HEK293 (cell line): ENCODE measurements at regions not wholly inside any gene's neighbourhood (a gene's known extent, or its start where the extent isn't known, plus 50 kb on each side); places are given as distances from the start of the nearest gene placed in this dataset.

ENCODE experiments used
- CTCF ChIA-PET: fragments of 350-600 bp; formaldehyde crosslinking; extraction: SDS; loops from one replicate; lab custom pipeline; 2021; ENCODE audit warnings: antibody characterized with exemption; lab: Yijun Ruan, JAX
- POLR2A ChIA-PET: fragments of 300-600 bp; formaldehyde crosslinking; extraction: SDS; loops from one replicate; lab custom pipeline; 2020; ENCODE audit warnings: antibody characterized with exemption, inconsistent platforms; lab: Yijun Ruan, JAX
- H3K27ac ChIP-seq: fragments of 200-500 bp; sonication (Bioruptor generic); 2 replicates; pipeline ENCODE4 v1.5.1; 2014; ENCODE audit warnings: low read depth, low read length, control low read depth, inconsistent platforms; ENCODE audit errors: extremely low read depth
- H3K36me3 ChIP-seq, 2 experiments: fragments of 200-500 bp in 1 of 2; sonication (Bioruptor generic) in 1 of 2; 1 replicate in 1 of 2; 2 replicates in 1 of 2; pipeline ENCODE4 v1.5.1; 2014 to 2017; ENCODE audit warnings: inconsistent platforms in 2 of 2, low read length in 2 of 2; ENCODE audit not compliant: control insufficient read depth in 2 of 2, insufficient read depth in 1 of 2
- H3K4me1 ChIP-seq: fragments of 200-500 bp; sonication (Bioruptor generic); 2 replicates; pipeline ENCODE4 v1.5.1; 2014; ENCODE audit warnings: mild to moderate bottlenecking, low read length, inconsistent platforms; ENCODE audit not compliant: control insufficient read depth, insufficient read depth
- H3K4me3 ChIP-seq: 2 replicates; pipeline ENCODE4 v1.5.1; 2011; ENCODE audit warnings: low read depth, mild to moderate bottlenecking, control low read depth, low read length, moderate library complexity
- H3K9me3 ChIP-seq: fragments of 200-500 bp; sonication (Bioruptor generic); 2 replicates; pipeline ENCODE4 v1.5.1; 2014; ENCODE audit warnings: low read depth, low read length, inconsistent platforms; ENCODE audit not compliant: control insufficient read depth, insufficient read depth
- FEZF1 ChIP-seq: fragments of 450-650 bp; formaldehyde crosslinking; IDR thresholded peaks from 2 replicates; pipeline ENCODE4 v1.5.1; 2016; ENCODE audit warnings: missing biosample characterization, missing genetic modification characterization
- HOXC10 ChIP-seq: sonication (generic); formaldehyde crosslinking; IDR thresholded peaks from 2 replicates; pipeline ENCODE4 v1.8.1; 2023; ENCODE audit warnings: mild to moderate bottlenecking, missing genetic modification reagents
- KLF1 ChIP-seq: fragments of 450-650 bp; formaldehyde crosslinking; IDR thresholded peaks from 2 replicates; pipeline ENCODE4 v1.5.1; 2016; ENCODE audit warnings: missing biosample characterization, missing genetic modification characterization
- KLF10 ChIP-seq: fragments of 450-650 bp; IDR thresholded peaks from 2 replicates; pipeline ENCODE4 v1.5.1; 2018; ENCODE audit warnings: missing biosample characterization, mild to moderate bottlenecking, missing genetic modification characterization
- KLF7 ChIP-seq: fragments of 450-650 bp; formaldehyde crosslinking; IDR thresholded peaks from 2 replicates; pipeline ENCODE4 v1.5.1; 2016; ENCODE audit warnings: missing biosample characterization, missing genetic modification characterization, borderline replicate concordance
- KLF9 ChIP-seq: fragments of 450-650 bp; formaldehyde crosslinking; IDR thresholded peaks from 2 replicates; pipeline ENCODE4 v1.5.1; 2016; ENCODE audit warnings: missing biosample characterization, missing genetic modification characterization, low read depth
- REPIN1 ChIP-seq: fragments of 450-650 bp; formaldehyde crosslinking; IDR thresholded peaks from 2 replicates; pipeline ENCODE4 v1.5.1; 2017; ENCODE audit warnings: missing biosample characterization, missing genetic modification characterization, low read depth
- SALL2 ChIP-seq: fragments of 450-650 bp; formaldehyde crosslinking; IDR thresholded peaks from 2 replicates; pipeline ENCODE4 v1.5.0; 2017; ENCODE audit warnings: missing biosample characterization, mild to moderate bottlenecking, missing genetic modification characterization, borderline replicate concordance
- YY1 ChIP-seq: fragments of 450-650 bp; formaldehyde crosslinking; IDR thresholded peaks from 2 replicates; pipeline ENCODE4 v1.5.1; 2018; ENCODE audit warnings: missing biosample characterization, missing genetic modification characterization
- ZNF121 ChIP-seq: fragments of 450-650 bp; formaldehyde crosslinking; IDR thresholded peaks from 2 replicates; pipeline ENCODE4 v1.5.1; 2016; ENCODE audit warnings: missing biosample characterization, missing genetic modification characterization
- ZNF138 ChIP-seq: fragments of 450-650 bp; formaldehyde crosslinking; IDR thresholded peaks from 2 replicates; pipeline ENCODE4 v1.5.1; 2016; ENCODE audit warnings: missing biosample characterization, missing genetic modification characterization, borderline replicate concordance
- ZNF157 ChIP-seq: fragments of 450-650 bp; formaldehyde crosslinking; IDR thresholded peaks from 2 replicates; pipeline ENCODE4 v1.5.1; 2016; ENCODE audit warnings: missing biosample characterization, missing genetic modification characterization
- ZNF223 ChIP-seq: fragments of 450-650 bp; formaldehyde crosslinking; IDR thresholded peaks from 2 replicates; pipeline ENCODE4 v1.5.1; 2016; ENCODE audit warnings: missing biosample characterization, missing genetic modification characterization
- ZNF558 ChIP-seq: fragments of 450-650 bp; formaldehyde crosslinking; IDR thresholded peaks from 2 replicates; pipeline ENCODE4 v1.5.1; 2016; ENCODE audit warnings: missing biosample characterization, missing genetic modification characterization
- ZNF571 ChIP-seq: fragments of 450-650 bp; formaldehyde crosslinking; IDR thresholded peaks from 2 replicates; pipeline ENCODE4 v1.5.0; 2017; ENCODE audit warnings: missing biosample characterization, missing genetic modification characterization
- ZNF585B ChIP-seq: fragments of 450-650 bp; formaldehyde crosslinking; IDR thresholded peaks from 2 replicates; pipeline ENCODE4 v1.5.1; 2016; ENCODE audit warnings: missing biosample characterization, missing genetic modification characterization
- ZNF623 ChIP-seq: fragments of 450-650 bp; formaldehyde crosslinking; IDR thresholded peaks from 2 replicates; pipeline ENCODE4 v1.5.1; 2016; ENCODE audit warnings: missing biosample characterization, missing genetic modification characterization
- ZNF629 ChIP-seq: fragments of 450-650 bp; formaldehyde crosslinking; IDR thresholded peaks from 2 replicates; pipeline ENCODE4 v1.5.1; 2017; ENCODE audit warnings: missing biosample characterization, missing genetic modification characterization
- ZNF654 ChIP-seq: fragments of 450-650 bp; formaldehyde crosslinking; IDR thresholded peaks from 2 replicates; pipeline ENCODE4 v1.5.1; 2016; ENCODE audit warnings: low read depth, missing biosample characterization, missing genetic modification characterization
- ZNF658 ChIP-seq: fragments of 450-650 bp; formaldehyde crosslinking; IDR thresholded peaks from 2 replicates; pipeline ENCODE4; 2016; ENCODE audit warnings: missing biosample characterization, missing genetic modification characterization
- ZNF785 ChIP-seq: fragments of 450-650 bp; formaldehyde crosslinking; IDR thresholded peaks from 2 replicates; pipeline ENCODE4 v1.5.1; 2016; ENCODE audit warnings: missing biosample characterization, missing genetic modification characterization
- ZNF830 ChIP-seq: fragments of 450-650 bp; IDR thresholded peaks from 2 replicates; pipeline ENCODE4 v1.5.0; 2018; ENCODE audit warnings: missing biosample characterization, missing genetic modification characterization, low read depth, mild to moderate bottlenecking, moderate library complexity
- TF ChIP-seq, protein P1 (sequence below): sonication (generic); formaldehyde crosslinking; IDR thresholded peaks from 2 replicates; pipeline ENCODE4 v1.8.1; 2022; ENCODE audit warnings: mild to moderate bottlenecking, moderate library complexity, missing genetic modification reagents
- TF ChIP-seq, protein P2 (sequence below): fragments of 450-650 bp; IDR thresholded peaks from 2 replicates; pipeline ENCODE4 v1.5.1; 2018; ENCODE audit warnings: missing biosample characterization, missing genetic modification characterization
- TF ChIP-seq, protein P3 (sequence below): fragments of 450-650 bp; IDR thresholded peaks from 2 replicates; pipeline ENCODE4 v1.5.1; 2018; ENCODE audit warnings: missing biosample characterization, mild to moderate bottlenecking, missing genetic modification characterization
- TF ChIP-seq, protein P4 (sequence below): fragments of 450-650 bp; formaldehyde crosslinking; IDR thresholded peaks from 2 replicates; pipeline ENCODE4 v1.5.1; 2016; ENCODE audit warnings: missing biosample characterization, missing genetic modification characterization

DNA sequence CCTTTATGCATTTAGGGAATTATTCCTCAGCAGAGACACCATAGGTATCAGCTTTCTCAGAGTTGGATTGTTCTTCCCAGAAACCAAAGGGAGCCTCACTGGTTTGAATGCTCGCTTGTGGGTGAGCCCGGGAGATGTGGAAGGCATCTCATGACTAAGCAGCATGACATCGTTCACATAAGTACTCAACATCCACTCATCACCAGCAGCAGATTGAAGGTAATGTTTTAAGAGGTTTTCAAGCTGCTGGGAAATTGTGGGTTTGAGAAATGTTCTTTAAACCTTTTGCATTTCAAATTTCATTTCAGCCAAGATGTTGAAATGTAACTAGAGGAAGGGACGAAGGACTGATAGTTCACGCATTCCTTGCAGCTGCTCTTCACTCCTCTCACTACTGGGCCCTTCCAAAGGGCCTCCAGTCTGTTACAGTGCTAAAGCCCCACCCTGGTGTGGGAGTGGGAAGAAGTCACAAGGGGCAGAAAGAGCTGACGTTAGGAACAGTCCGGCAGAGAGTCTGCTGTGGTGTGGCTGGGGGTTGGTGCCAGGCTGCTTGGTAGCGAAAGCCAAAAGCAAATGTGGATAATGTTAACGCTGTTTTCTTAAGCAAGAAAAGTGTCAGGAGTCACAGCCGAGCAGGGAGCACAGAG lies 324.5 kb upstream of the EPHA4 start:
- no peak for TF ChIP-seq SALL2 (tag by site-specific recombination)
- no peak for TF ChIP-seq ZNF585B (tag by site-specific recombination)
- TF ChIP-seq ZNF658, result no peak
- TF ChIP-seq FEZF1 (tag by site-specific recombination), result peak; percentile 58; the same call in 1 of the 2 replicates
- CTCF ChIA-PET, result interaction anchor here (0.6 kb wide), 1 partner anchor 15 kb away, joined by 3 read pairs; no protein-coding TSS in a partner anchor

DNA sequence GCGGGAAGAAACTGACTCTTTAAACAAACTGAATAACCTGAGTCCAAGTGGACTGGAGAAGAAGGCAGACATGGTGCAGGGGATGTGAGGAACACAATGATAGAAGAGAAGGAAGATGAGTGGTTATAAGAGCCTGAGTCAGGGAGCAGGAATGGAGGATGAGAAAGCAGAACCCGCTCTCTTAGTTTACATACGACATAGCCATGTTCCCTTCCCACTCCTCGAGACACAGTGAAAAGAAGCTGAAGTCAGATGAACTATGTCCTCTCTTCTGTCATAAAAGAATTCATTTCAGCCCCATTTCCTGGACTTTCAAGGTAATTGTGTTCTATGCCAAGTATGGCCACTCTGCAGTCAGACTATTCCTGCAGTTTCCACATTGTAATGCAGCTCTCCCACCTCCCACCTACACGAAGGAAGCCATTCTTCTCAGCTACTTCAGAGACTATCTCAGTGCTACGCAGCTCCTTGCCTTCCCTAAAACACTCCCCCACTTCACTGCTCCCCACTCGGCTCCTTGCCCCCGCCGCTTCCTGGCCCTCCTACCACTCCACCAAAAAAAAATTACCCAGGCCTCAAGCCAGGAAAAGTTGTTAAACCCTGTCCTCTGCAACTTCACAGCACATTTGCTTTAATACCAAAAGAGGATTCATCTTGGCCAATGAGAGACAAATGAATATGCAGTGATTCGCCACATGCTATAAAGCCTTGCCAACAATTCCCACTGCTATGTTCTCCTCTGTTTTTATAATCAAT lies 323.4 kb upstream of the EPHA4 start:
- no peak overlapping the region for H3K27ac ChIP-seq
- no peaks in the 10 kb centered on the region for H3K36me3 ChIP-seq
- ChIA-PET CTCF (no interaction called here), POLR2A (no interaction called here)
- no peak overlapping the region for H3K4me3 ChIP-seq
- H3K4me1 ChIP-seq, result no peaks in the 10 kb centered on the region
- no peaks in the 10 kb centered on the region for H3K9me3 ChIP-seq
- TF ChIP-seq REPIN1 (tag by site-specific recombination) (no peak), ZNF623 (tag by site-specific recombination) (0 out of 2 replicates have a peak, but pooled peaks have one; percentile 50), ZNF223 (tag by site-specific recombination) (no peak), ZNF629 (no peak)
- TF ChIP-seq, protein P1, sequence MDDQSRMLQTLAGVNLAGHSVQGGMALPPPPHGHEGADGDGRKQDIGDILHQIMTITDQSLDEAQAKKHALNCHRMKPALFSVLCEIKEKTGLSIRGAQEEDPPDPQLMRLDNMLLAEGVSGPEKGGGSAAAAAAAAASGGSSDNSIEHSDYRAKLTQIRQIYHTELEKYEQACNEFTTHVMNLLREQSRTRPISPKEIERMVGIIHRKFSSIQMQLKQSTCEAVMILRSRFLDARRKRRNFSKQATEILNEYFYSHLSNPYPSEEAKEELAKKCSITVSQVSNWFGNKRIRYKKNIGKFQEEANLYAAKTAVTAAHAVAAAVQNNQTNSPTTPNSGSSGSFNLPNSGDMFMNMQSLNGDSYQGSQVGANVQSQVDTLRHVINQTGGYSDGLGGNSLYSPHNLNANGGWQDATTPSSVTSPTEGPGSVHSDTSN, result no peak

More for the DNA sequence above, 324.5 kb upstream of the EPHA4 start:
- Histone ChIP-seq H3K4me1 (no peaks in the 10 kb centered on the region), H3K4me3 (no peak overlapping the region), H3K27ac (no peak overlapping the region), H3K9me3 (no peaks in the 10 kb centered on the region), H3K36me3 (no peaks in the 10 kb centered on the region)
- POLR2A ChIA-PET, result no interaction called here

DNA sequence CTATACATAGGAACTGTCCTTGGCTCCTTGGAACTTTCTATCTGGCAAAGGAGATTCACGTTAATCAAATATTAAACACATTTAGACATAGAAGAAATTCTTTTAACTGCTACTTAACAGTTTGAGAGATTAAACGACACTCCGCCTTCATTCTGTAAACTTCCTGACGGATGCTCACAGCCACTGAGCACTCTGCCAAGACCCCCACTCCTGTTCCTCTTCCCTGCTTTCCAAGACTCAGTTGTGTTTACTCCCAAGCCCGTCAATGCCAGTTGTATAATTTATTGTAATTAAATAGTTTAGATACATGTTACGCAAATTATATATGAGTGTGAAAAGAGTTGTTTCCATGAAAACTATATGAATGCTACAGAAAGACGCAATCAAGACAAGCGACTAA lies 321.4 kb upstream of the EPHA4 start:
- Histone ChIP-seq H3K4me3 (no peak overlapping the region), H3K27ac (no peak overlapping the region), H3K4me1 (no peaks in the 10 kb centered on the region), H3K36me3 (no peaks in the 10 kb centered on the region), H3K9me3 (no peaks in the 10 kb centered on the region)
- TF ChIP-seq ZNF830 (tag by site-specific recombination) (no peak), ZNF121 (tag by site-specific recombination) (no peak), KLF1 (tag by site-specific recombination) (no peak), ZNF785 (no peak), HOXC10 (CRISPR knock-in tag) (no peak), ZNF138 (tag by site-specific recombination) (no peak), KLF7 (no peak), KLF9 (tag by site-specific recombination) (no peak), ZNF654 (tag by site-specific recombination) (no peak), ZNF157 (no peak), ZNF571 (tag by site-specific recombination) (no peak), ZNF558 (no peak), YY1 (tag by site-specific recombination) (no peak), KLF10 (no peak)
- TF ChIP-seq, protein P2, sequence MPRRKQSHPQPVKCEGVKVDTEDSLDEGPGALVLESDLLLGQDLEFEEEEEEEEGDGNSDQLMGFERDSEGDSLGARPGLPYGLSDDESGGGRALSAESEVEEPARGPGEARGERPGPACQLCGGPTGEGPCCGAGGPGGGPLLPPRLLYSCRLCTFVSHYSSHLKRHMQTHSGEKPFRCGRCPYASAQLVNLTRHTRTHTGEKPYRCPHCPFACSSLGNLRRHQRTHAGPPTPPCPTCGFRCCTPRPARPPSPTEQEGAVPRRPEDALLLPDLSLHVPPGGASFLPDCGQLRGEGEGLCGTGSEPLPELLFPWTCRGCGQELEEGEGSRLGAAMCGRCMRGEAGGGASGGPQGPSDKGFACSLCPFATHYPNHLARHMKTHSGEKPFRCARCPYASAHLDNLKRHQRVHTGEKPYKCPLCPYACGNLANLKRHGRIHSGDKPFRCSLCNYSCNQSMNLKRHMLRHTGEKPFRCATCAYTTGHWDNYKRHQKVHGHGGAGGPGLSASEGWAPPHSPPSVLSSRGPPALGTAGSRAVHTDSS (tag by site-specific recombination), result no peak
- TF ChIP-seq, protein P3, sequence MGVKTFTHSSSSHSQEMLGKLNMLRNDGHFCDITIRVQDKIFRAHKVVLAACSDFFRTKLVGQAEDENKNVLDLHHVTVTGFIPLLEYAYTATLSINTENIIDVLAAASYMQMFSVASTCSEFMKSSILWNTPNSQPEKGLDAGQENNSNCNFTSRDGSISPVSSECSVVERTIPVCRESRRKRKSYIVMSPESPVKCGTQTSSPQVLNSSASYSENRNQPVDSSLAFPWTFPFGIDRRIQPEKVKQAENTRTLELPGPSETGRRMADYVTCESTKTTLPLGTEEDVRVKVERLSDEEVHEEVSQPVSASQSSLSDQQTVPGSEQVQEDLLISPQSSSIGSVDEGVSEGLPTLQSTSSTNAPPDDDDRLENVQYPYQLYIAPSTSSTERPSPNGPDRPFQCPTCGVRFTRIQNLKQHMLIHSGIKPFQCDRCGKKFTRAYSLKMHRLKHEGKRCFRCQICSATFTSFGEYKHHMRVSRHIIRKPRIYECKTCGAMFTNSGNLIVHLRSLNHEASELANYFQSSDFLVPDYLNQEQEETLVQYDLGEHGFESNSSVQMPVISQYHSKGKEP (tag by site-specific recombination), result no peak
- TF ChIP-seq, protein P4, sequence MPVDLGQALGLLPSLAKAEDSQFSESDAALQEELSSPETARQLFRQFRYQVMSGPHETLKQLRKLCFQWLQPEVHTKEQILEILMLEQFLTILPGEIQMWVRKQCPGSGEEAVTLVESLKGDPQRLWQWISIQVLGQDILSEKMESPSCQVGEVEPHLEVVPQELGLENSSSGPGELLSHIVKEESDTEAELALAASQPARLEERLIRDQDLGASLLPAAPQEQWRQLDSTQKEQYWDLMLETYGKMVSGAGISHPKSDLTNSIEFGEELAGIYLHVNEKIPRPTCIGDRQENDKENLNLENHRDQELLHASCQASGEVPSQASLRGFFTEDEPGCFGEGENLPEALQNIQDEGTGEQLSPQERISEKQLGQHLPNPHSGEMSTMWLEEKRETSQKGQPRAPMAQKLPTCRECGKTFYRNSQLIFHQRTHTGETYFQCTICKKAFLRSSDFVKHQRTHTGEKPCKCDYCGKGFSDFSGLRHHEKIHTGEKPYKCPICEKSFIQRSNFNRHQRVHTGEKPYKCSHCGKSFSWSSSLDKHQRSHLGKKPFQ (tag by site-specific recombination), result no peak
- POLR2A ChIA-PET, result no interaction called here
- CTCF ChIA-PET, result no interaction called here
